ENCODE measurements at regions not wholly inside any gene's neighbourhood (a gene's known extent, or its start where the extent isn't known, plus 50 kb on each side); places are given as distances from the start of the nearest gene placed in this dataset.

DNA sequence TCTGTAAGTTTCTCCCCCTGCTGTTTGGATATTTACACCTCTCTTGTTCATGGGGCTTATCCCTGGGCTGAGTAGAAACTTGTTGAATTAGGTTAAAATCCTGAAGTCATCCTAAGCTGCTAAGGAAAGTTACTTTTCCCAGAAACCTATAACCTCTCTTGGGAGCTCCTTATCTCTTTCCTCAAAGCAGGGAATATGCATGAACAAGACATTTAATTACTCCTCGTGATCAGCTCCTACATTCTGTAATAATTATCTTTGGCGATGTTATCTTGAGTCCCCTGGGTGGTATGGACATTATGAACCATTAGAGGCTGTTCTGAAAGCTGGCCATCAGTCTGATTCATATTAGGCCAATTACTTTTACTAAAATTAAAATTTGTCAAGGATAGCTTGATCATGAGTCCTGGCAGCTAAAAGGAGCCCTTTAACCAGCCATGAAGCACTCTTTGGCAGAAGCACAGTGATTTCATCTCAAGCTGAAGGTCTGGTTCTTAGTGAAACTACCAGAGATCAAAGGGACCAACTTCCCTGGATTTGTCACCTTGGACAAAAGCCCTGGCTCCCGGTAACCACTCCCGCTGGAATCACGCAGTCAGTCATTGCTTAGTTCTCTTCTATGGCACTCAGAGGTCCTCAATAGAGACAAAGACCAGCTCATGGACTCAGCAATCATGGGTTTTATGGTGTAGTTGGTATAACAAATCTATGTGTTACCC lies 811.8 kb downstream of the UQCRFS1 start (continued):
- TF ChIP-seq, protein P1, sequence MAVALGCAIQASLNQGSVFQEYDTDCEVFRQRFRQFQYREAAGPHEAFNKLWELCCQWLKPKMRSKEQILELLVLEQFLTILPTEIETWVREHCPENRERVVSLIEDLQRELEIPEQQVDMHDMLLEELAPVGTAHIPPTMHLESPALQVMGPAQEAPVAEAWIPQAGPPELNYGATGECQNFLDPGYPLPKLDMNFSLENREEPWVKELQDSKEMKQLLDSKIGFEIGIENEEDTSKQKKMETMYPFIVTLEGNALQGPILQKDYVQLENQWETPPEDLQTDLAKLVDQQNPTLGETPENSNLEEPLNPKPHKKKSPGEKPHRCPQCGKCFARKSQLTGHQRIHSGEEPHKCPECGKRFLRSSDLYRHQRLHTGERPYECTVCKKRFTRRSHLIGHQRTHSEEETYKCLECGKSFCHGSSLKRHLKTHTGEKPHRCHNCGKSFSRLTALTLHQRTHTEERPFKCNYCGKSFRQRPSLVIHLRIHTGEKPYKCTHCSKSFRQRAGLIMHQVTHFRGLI (tag by site-specific recombination; IDR thresholded peaks at IDR 0.05) = 0 out of 2 replicates have a peak, but pooled peaks have one; percentile 23
- TF ChIP-seq, protein P2, sequence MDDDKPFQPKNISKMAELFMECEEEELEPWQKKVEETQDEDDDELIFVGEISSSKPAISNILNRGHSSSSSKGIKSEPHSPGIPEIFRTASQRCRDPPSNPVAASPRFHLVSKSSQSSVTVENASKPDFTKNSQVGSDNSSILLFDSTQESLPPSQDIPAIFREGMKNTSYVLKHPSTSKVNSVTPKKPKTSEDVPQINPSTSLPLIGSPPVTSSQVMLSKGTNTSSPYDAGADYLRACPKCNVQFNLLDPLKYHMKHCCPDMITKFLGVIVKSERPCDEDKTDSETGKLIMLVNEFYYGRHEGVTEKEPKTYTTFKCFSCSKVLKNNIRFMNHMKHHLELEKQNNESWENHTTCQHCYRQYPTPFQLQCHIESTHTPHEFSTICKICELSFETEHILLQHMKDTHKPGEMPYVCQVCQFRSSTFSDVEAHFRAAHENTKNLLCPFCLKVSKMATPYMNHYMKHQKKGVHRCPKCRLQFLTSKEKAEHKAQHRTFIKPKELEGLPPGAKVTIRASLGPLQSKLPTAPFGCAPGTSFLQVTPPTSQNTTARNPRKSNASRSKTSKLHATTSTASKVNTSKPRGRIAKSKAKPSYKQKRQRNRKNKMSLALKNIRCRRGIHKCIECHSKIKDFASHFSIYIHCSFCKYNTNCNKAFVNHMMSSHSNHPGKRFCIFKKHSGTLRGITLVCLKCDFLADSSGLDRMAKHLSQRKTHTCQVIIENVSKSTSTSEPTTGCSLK (tag by site-specific recombination; IDR thresholded peaks at IDR 0.05) = no peak
- TF ChIP-seq WT1 (tag by site-specific recombination; IDR thresholded peaks at IDR 0.05) = peak; percentile 80
- TF ChIP-seq ZIC2 (tag by site-specific recombination; IDR thresholded peaks at IDR 0.05) = peak; percentile 56
- TF ChIP-seq, protein P3, sequence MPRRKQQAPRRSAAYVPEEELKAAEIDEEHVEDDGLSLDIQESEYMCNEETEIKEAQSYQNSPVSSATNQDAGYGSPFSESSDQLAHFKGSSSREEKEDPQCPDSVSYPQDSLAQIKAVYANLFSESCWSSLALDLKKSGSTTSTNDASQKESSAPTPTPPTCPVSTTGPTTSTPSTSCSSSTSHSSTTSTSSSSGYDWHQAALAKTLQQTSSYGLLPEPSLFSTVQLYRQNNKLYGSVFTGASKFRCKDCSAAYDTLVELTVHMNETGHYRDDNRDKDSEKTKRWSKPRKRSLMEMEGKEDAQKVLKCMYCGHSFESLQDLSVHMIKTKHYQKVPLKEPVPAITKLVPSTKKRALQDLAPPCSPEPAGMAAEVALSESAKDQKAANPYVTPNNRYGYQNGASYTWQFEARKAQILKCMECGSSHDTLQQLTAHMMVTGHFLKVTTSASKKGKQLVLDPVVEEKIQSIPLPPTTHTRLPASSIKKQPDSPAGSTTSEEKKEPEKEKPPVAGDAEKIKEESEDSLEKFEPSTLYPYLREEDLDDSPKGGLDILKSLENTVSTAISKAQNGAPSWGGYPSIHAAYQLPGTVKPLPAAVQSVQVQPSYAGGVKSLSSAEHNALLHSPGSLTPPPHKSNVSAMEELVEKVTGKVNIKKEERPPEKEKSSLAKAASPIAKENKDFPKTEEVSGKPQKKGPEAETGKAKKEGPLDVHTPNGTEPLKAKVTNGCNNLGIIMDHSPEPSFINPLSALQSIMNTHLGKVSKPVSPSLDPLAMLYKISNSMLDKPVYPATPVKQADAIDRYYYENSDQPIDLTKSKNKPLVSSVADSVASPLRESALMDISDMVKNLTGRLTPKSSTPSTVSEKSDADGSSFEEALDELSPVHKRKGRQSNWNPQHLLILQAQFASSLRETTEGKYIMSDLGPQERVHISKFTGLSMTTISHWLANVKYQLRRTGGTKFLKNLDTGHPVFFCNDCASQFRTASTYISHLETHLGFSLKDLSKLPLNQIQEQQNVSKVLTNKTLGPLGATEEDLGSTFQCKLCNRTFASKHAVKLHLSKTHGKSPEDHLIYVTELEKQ (tag by site-specific recombination; IDR thresholded peaks at IDR 0.05; ENCODE audit: borderline replicate concordance) = peak; percentile 86; the same call in 1 of the 2 replicates
- TF ChIP-seq ZNF302 (tag by site-specific recombination; IDR thresholded peaks at IDR 0.05; ENCODE audit: low read depth) = no peak
- no peak for TF ChIP-seq ZNF221 (tag by site-specific recombination; IDR thresholded peaks at IDR 0.05; ENCODE audit: borderline replicate concordance)
- no peak for TF ChIP-seq HOXC10 (CRISPR knock-in tag; IDR thresholded peaks at IDR 0.05)
- TF ChIP-seq MYNN (tag by site-specific recombination; IDR thresholded peaks at IDR 0.05; ENCODE audit: borderline replicate concordance) = no peak
- no peak for TF ChIP-seq ZNF112 (tag by site-specific recombination; IDR thresholded peaks at IDR 0.05)
- no peak for TF ChIP-seq ZNF677 (tag by site-specific recombination; IDR thresholded peaks at IDR 0.05)
- no peak for TF ChIP-seq ZNF114 (tag by site-specific recombination; IDR thresholded peaks at IDR 0.05)
- TF ChIP-seq ZNF366 (tag by site-specific recombination; conservative IDR thresholded peaks at IDR 0.05) = peak; percentile 49; the same call in 1 of the 2 replicates
- no peak for TF ChIP-seq ZNF10 (tag by site-specific recombination; IDR thresholded peaks at IDR 0.05)

DNA sequence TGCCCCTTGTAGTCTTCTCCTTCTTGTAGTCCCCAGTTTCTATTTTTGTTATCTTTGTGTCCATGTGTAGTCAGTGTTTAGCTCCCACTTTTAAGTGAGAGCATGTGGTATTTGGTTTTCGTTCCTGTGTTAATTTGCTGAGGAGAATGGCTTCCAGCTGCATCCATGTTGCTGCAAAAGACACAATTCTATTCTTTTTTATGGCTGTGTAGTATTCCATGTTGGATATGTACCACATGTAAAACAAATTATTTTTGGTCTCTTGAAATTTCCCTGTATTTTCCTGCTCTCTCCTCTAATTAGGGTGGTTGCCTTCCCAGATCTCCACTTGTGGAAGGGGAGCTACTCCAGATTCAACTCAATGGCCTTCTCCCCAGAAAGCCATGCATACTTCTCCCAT lies 813.8 kb downstream of the UQCRFS1 start:
- CTCF ChIA-PET = no interaction called here
- no peaks in the 10 kb centered on the region for H3K9me3 ChIP-seq (ENCODE audit: control insufficient read depth, insufficient read depth, low read depth, low read length)
- no peak overlapping the region for H3K4me3 ChIP-seq (ENCODE audit: low read depth, low read length)
- peaks cover 28% of the 10 kb centered on the region for H3K4me1 ChIP-seq (ENCODE audit: control insufficient read depth, insufficient read depth, low read length)
- POLR2A ChIA-PET = no interaction called here
- TF ChIP-seq, protein P4, sequence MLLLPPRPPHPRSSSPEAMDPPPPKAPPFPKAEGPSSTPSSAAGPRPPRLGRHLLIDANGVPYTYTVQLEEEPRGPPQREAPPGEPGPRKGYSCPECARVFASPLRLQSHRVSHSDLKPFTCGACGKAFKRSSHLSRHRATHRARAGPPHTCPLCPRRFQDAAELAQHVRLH (tag by site-specific recombination; IDR thresholded peaks at IDR 0.05) = peak; percentile 77
- TF ChIP-seq ZNF146 (tag by site-specific recombination; IDR thresholded peaks at IDR 0.05) (peak; percentile 99), SCRT1 (tag by site-specific recombination; IDR thresholded peaks at IDR 0.05; ENCODE audit: borderline replicate concordance) (peak; percentile 64), ZBTB1 (tag by site-specific recombination; IDR thresholded peaks at IDR 0.05) (no peak), ZBTB21 (tag by site-specific recombination; IDR thresholded peaks at IDR 0.05) (no peak)
- TF ChIP-seq, protein P5, sequence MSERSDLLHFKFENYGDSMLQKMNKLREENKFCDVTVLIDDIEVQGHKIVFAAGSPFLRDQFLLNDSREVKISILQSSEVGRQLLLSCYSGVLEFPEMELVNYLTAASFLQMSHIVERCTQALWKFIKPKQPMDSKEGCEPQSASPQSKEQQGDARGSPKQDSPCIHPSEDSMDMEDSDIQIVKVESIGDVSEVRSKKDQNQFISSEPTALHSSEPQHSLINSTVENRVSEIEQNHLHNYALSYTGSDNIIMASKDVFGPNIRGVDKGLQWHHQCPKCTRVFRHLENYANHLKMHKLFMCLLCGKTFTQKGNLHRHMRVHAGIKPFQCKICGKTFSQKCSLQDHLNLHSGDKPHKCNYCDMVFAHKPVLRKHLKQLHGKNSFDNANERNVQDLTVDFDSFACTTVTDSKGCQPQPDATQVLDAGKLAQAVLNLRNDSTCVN (tag by site-specific recombination; optimal IDR thresholded peaks at IDR 0.05) = no peak
- TF ChIP-seq, protein P6, sequence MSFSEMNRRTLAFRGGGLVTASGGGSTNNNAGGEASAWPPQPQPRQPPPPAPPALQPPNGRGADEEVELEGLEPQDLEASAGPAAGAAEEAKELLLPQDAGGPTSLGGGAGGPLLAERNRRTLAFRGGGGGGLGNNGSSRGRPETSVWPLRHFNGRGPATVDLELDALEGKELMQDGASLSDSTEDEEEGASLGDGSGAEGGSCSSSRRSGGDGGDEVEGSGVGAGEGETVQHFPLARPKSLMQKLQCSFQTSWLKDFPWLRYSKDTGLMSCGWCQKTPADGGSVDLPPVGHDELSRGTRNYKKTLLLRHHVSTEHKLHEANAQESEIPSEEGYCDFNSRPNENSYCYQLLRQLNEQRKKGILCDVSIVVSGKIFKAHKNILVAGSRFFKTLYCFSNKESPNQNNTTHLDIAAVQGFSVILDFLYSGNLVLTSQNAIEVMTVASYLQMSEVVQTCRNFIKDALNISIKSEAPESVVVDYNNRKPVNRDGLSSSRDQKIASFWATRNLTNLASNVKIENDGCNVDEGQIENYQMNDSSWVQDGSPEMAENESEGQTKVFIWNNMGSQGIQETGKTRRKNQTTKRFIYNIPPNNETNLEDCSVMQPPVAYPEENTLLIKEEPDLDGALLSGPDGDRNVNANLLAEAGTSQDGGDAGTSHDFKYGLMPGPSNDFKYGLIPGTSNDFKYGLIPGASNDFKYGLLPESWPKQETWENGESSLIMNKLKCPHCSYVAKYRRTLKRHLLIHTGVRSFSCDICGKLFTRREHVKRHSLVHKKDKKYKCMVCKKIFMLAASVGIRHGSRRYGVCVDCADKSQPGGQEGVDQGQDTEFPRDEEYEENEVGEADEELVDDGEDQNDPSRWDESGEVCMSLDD (tag by site-specific recombination; IDR thresholded peaks at IDR 0.05) = no peak
- H3K36me3 ChIP-seq (ENCODE audit: control insufficient read depth in 2 of 2, insufficient read depth in 1 of 2, low read length in 2 of 2) = no peaks in the 10 kb centered on the region
- no peak overlapping the region for H3K27ac ChIP-seq (ENCODE audit: extremely low read depth, low read depth, low read length)
